NCI-H2227 treated with DMSO at 0.1 percent for 48 hours (cell line): ENCODE measurements at regions not wholly inside any gene's neighbourhood (a gene's known extent, or its start where the extent isn't known, plus 50 kb on each side); places are given as distances from the start of the nearest gene placed in this dataset.
"Not testable (repeated sequence)": the region's sequence is repeated elsewhere in the genome, so short reads cannot be mapped to it uniquely, and the experiment has no call there.

ENCODE experiments used
- DNase-seq: peaks from one replicate; lab custom pipeline; 2025; lab: John Stamatoyannopoulos, UW

GRCh38 chr18:34529358-34530335 lies 180.5 kb upstream of the DTNA start:
- no peak for DNase-seq

DNA sequence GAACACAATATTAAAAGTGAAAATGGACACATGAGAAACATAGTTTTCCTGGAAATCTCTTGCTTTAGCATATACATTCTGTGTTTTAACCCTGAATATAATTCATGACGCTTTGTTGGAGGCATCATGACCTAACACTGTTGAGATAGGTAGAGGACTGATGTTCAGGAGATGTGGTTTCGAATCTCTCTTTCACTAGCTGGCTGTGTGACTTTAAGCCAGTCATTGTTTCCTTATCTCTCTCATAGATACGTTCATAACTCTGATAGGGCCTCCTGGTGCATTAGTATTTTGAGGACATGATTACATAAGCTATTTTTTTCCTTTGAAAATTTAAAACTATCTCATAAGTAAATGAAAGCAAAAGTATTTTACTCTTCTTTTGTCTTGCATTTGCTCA lies 179.0 kb upstream of the DTNA start:
- no peak for DNase-seq

DNA sequence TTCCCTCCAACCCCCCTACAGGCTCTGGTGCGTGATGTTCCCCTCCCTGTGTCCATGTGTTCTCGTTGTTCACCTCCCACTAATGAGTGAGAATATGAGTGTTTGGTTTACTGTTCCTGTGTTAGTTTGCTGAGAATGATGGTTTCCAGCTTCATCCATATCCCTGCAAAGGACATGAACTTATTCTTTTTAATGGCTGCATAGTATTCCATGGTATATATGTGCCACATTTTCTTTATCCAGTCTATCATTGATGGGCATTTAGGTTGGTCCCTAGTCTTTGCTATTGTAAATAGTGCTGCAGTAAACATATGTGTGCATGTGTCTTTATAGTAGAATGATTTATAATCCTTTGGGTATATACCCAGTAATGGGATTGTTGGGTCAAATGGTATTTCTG lies 175.5 kb upstream of the DTNA start:
- not testable (repeated sequence) for DNase-seq

GRCh38 chr18:34540897-34541296 lies 169.2 kb upstream of the DTNA start:
- DNase-seq, result no peak

GRCh38 chr18:34542625-34543024 lies 167.5 kb upstream of the DTNA start:
- DNase-seq, result no peak

DNA sequence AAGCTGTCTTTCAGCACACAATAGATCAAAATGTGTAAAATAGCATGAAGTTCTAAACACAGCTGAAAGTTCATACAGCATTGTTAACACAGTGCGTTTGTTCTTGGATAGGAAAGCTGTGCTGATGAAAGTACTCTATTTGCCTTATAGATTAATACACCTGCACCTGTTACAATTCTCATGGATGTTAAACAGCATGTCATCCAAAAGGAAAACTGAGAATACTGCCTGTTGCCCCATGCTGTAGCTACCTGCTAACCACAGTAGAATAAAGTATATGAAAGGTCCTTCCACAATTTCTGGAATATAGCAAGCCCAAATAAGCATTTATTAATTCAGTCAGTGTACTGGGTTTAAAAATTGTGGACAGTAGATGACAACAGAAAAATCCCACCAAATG lies 166.7 kb upstream of the DTNA start:
- DNase-seq, result no peak

DNA sequence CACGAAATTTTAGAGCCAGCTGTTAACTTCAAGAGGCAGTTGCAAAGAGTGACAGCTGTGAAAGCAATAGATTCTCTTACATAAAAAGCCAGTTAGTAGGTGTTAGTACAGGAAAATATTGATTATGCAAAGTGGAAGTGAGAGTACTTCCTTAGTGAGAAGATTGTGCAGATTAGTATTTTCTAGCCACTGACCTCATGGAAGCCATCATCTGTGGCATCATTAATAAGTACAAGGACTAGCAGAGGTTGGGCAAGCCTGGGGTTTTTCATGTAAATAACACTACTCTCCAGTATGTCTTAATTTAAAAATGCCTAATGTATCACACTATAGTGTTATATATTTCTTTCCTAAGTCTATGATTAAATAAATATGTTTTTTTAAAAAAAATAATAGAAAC lies 166.2 kb upstream of the DTNA start:
- DNase-seq, result no peak

DNA sequence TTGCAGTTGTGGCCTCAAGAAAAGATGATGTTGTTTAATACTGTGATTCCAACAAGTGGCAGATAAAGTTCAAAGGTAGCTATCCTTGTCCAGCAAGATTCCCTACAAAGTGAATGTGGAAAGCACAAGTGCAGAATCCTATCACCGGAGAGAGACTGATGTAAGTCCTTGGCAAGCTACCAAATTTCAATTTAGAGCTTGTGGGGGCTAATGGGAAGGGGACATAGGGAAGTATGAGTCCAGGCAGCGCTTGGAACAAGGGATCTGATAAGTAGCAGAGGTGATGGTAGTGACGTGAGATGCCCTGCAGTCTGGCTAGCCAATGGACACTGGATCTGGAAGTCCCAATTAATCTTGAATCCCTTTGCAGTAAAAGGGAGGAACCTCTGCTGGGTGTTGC lies 165.2 kb upstream of the DTNA start:
- peak; percentile 28 for DNase-seq

GRCh38 chr18:34548120-34548972 lies 161.8 kb upstream of the DTNA start:
- DNase-seq, result no peak

DNA sequence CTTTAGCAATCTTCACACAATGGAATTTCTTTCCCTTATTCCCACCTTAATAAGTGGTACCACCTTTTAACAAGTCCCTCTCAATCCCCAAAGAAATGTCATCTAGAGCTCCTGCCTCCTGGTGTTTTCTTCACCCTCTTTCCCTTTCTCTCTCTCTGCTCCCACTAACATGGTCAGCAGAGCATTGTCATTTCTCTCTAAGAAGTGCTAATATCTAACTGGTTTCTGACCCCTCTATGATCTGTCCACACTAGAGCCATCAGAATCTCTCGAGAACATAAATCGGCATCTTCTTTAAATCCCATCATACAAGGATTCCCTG lies 161.2 kb upstream of the DTNA start:
- no peak for DNase-seq

GRCh38 chr18:34549367-34549766 lies 160.7 kb upstream of the DTNA start:
- no peak for DNase-seq

GRCh38 chr18:34550156-34550555 lies 159.9 kb upstream of the DTNA start:
- DNase-seq, result no peak

GRCh38 chr18:34550902-34551301 lies 159.2 kb upstream of the DTNA start:
- DNase-seq, result no peak

GRCh38 chr18:34551824-34552223 lies 158.3 kb upstream of the DTNA start:
- DNase-seq, result no peak

DNA sequence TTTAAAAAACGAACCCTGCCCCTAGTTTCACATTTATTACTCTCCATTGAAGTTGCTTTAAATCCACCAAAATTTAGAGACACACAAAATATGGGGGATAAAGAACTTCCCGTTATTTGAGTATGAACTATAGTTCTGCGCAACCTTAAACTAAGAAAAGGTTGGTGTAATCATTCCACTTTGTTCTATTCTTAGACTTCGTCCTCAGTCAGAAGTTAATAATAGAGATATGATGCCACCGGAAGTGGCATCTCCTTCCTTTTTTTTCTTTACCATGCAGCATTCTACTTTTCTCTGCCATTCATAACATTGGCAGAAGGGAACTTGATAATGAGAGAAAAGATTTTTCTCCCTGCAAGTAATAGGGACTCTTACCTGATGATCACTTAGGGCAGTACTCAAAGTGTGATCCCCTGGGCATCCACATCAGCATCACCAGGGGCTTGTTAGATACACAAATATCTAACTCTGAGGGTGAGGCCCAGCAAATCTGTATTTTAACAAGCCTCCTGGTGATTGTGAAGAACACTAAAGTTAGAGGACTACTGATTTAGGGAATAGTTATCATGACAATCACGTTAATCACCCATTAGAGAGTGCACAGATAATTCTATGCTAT lies 147.7 kb upstream of the DTNA start:
- no peak for DNase-seq

GRCh38 chr18:34567857-34568256 lies 142.2 kb upstream of the DTNA start:
- DNase-seq, result no peak

GRCh38 chr18:34576622-34577021 lies 133.5 kb upstream of the DTNA start:
- no peak for DNase-seq

GRCh38 chr18:34583895-34584294 lies 126.2 kb upstream of the DTNA start:
- DNase-seq, result no peak

- no peak for DNase-seq
Observed at GRCh38 chr18:34590503-34590902, 119.6 kb upstream of the DTNA start.

- DNase-seq, result no peak
Observed at GRCh38 chr18:34591920-34592444, 118.1 kb upstream of the DTNA start.

DNA sequence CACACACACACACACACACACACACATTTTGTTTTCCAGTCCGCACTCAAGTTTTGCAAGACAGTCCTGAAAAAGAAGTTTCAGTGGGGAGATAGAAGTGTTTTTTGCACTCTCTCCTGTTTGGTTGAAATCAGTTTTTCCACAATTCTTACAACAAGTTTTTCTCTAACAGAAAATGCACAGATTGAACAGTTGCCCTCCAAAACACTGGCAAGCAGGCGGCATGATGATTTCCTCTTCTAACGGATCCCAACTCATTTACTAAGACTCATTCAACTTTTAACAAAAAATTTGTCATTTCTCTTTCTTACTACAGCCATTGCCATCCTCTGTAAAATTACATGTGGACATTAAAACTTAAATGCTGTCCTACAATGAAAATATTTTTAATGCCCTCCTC lies 117.6 kb upstream of the DTNA start:
- DNase-seq, result no peak

DNA sequence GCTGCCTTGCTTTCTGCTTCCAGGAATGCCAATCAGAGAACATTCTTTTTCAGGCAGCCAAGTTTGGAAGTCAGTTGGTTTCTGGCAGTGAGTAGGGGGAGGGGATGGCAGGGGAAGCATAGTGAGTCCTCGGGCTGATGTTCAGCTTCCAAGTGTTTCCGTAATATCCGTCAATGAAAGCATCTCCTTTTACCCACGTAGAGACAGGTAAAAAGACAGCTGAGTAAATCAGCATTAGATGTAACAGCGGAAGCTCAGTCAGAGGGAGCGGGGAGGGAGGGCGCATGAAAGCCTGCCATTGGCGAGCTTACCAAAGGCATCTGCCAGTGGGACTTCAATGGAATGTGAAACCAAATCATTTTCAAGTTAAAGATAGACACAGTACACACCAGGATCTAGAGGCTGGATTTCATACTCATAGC lies 117.1 kb upstream of the DTNA start:
- peak; percentile 42 for DNase-seq
